HG02623 (cell line): ENCODE measurements at regions not wholly inside any gene's neighbourhood (a gene's known extent, or its start where the extent isn't known, plus 50 kb on each side); places are given as distances from the start of the nearest gene placed in this dataset.

ENCODE experiments used
- ATAC-seq: cut with Tn5 transposase; IDR thresholded peaks from one replicate; pipeline ENCODE4 v1.9.1; 2021; ENCODE audit warnings: moderate library complexity; ENCODE audit not compliant: unreplicated experiment

DNA sequence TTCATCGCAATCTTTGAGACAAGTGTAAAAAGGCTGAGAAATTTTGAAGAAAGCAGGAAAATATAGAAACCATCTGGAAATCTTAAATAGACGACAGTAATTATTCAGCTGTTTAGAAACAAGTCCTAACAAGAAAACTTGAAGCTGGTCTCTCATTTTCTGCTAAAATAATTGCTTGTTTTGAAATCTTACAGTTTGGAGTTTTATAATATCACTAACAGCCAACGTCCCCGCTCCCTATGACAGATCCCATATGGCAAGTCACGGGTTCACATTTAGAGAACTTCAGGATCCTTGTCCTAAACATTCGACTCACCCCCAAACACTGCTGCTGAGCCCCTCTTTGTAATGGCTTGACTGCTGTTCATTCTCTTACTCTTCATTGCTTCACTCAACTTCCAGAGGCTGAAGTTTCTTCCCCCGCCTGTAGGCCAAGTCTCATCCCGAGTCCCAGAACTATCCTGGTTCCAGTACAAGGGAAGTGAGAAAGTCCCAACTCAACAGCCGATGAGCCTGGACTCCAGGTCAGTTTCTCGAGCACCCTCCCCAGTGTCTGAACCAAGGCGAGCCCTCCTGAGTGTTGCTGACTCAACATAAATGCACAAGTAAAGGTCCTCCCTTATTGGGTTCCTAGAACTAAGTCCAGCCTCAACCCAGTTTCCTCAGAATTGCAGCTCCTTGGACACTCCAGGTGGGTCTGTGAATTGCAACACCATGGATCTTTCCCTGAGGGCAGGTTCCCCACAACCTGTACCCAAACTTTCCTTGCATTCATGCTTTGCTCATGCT lies 93.4 kb upstream of the BACE2 start:
- no peak for ATAC-seq

DNA sequence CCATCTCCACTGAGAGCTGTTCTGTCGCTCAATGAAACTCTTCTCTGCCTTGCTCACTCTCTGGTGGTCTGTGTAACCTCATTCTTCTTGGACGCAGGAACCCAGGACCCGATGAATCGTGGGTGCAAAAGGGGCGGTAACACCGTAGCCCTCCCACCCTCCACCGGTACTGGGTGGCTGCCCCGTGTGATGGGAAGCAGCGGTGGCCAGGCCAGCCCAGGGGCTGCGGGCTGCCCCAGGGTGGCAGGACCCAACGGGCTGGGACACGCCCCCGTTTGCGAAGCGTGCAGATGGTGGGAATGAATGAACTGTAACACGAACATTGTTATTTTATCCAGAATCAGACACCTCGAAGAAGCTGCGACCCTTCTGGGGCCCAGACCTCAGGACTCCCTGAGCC lies 92.3 kb upstream of the BACE2 start:
- ATAC-seq: no peak

DNA sequence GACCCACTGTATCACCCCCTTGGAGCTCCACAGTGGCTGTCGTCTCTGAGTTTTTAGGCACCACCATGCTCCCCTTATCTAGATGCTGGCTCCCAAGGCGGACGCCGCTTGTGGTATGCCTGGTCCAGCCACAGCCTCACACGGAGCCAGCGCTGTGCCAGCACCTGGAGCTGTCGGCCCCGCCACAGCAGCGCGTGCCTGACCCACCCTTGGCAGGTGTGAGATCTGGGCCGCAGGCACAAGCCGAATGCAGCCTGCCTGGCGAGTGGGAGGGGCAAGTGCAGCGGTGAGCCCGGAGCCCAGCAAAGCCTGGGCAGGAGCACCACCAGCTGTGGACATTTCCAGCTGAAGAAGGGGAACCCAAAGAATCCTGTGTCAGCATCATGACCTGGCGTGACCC lies 91.9 kb upstream of the BACE2 start:
- ATAC-seq: no peak

DNA sequence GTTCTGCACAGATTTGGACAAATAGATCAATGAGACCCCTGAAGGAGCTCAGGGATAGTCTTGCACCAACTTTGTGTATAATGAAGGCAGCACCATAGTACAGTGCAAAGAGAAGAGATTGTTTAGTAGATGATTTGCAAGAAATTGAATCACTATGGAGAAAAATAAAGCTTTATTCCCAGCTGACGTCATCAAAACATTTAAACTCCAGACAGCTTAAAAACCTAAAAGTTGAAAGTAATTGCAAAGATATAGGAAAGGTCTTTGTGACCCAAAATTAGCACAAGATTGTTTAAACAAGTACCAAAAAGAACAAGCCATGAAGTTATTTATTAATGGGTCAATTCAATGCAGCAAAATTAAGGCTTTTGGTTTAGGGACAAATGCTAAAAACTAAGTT lies 88.8 kb upstream of the BACE2 start:
- no peak for ATAC-seq

DNA sequence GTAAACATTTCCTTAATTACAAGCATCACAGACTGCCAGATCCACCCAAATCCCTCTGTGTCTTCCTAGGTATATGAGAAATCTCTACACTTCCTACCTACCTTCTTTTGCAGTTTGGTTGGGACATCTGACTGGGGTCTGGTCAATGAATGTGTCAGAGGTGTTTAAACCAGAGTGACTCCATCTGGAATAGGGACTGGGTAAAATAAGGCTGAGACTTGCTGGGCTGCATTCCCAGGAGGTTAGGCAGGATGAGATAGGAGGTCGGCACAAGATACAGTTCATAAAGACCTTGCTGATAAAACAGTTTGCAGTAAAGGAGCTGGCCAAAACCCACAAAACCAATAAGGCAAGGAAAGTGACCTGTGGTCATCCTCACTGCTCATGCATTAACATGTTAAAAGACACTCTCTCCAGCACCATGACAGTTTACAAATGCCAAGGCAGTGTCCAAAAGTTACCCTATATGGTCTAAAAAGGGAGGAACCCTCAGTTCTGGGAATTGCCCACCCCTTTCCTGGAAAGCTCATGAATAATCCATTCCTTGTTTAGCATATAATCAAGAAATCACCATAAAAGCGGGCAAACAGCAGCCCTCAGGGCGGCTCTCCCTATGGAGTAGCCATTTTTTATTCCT lies 87.4 kb upstream of the BACE2 start:
- ATAC-seq: no peak

DNA sequence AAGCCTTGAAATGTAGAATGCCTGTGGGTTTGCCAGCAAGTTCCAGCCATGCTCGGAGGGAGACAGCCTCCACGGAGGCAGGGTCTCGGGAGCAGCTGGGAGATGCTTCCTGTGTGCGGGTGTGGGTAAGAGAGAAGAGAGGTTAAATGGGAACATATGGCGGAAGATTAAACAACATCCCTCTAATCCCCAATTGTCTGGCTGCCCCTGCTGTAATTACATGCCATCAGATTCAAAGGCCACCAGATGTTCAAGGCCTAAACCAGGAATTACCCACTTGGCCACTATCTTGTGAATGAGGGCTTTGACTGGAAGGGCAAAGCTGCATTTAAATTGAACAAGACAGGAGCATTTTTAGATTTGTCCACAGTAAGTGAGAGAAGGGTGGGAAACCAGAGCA lies 81.4 kb upstream of the BACE2 start:
- ATAC-seq: no peak

DNA sequence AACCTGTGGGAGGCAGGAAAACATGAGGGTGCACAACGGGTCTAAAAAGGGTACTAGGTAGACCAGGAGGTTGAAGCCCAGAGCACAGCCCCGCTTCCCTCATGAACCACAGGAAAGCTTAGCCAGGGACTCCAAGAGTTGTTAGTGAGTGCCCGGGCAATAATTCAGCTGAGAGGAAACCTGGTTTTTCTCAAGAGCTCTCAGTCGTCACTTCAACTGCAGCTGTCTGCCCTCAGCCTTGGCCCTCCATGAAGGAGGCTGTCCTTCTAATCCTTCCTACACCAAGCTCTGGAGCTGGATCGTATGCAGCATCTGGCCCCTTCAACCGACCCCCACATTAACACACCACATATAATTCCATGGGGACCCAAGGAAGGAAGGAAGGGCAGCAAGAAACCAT lies 77.0 kb upstream of the BACE2 start:
- no peak for ATAC-seq

DNA sequence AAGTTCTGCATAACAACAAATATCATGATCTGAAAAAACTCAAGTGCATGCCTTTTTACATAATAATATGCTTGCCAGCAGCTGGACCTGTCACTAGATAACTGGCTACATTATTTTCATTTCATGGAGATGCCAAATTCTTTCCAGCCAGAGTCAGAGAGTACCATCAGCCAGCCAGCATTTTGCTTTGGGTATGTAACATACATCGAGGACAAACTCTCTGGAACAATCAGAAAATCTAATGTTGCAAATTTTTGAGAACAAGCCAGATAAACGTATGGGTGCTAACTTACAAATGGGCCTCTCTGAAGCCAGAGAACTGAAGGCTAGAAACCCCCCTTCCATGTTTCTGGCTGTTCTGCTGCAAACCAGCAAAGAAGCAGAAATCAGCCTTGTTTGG lies 76.3 kb upstream of the BACE2 start:
- no peak for ATAC-seq

DNA sequence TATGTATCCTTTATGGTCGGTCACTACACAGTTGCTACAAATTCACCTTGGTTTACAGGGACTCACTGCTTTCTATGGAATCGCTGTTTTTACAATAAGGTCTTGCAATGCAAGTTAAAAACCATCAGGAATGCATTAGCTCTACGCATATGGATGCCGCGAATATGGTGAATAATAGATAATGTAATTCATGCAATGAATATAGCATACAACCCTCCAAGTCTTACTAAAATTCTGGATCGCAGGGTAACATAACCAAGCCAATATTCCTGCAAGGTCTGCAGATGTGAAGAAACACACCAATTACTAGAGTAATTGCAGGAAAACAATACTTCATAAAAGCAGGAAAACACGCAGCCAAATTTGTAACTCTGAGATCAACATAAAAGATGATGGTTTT lies 75.6 kb upstream of the BACE2 start:
- no peak for ATAC-seq

DNA sequence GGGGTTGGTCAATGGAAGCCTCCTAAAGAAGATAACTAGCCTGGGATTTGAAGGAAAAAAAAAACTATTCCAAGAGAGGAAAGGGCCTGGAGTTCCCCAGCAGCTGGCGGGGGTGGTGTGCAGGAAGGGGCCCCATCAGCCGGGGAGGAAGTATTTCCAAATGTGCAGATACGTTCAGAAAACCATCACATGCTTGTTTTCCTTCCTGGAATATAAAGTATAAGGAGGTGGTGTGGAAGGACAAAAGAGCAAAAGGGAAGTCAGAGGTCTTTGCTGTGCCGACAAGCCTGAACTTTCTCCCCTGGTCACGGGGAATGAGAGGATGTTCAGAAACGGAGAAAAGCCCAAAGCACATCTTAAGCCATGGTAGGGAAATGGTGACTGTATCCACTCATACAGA lies 72.0 kb upstream of the BACE2 start:
- no peak for ATAC-seq

DNA sequence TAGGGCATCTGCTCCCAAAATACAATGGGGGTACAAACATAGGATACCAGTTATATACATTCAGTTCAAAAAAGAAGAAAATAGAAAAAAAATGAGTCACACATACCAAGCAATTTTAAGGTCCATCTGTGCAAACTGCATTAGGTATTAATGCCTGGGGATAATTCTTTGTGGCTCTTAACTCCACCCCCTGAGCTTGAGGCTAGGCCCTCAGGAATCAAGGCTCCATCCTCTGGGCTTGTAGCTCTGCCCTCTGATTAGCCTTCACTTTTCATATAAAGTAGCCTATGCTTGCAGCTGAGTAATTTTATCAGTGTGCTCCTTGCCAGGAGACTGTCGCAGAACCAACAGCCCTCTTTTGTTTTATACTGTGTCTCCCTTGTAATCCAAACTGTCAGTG lies 69.9 kb upstream of the BACE2 start:
- no peak for ATAC-seq

DNA sequence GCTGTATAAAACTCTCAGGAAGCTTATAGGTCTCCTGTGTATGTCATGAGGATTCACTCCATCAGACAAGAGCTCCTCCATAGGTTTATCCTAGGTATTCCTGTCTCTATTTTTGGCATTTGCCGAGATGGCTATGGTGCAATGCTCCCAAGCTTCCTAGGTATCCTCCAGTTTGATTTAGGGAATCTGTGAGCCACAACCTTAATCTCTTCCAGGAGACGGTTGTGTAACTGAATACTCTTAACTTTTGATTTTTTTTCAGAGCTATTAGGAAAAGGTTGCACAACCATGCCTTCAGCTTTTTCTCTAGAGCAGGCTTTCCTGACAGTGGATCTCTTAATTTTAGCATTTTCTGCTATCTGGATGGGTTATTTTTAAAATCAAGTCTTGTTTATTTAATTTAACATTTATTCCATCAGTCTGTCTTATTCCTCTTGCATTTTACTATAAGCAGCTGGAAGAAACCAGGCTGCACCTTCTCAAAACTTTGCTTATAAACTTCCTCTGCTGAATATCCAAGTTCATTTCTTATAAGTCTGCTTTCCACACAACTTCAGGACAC lies 69.4 kb upstream of the BACE2 start:
- no peak for ATAC-seq

DNA sequence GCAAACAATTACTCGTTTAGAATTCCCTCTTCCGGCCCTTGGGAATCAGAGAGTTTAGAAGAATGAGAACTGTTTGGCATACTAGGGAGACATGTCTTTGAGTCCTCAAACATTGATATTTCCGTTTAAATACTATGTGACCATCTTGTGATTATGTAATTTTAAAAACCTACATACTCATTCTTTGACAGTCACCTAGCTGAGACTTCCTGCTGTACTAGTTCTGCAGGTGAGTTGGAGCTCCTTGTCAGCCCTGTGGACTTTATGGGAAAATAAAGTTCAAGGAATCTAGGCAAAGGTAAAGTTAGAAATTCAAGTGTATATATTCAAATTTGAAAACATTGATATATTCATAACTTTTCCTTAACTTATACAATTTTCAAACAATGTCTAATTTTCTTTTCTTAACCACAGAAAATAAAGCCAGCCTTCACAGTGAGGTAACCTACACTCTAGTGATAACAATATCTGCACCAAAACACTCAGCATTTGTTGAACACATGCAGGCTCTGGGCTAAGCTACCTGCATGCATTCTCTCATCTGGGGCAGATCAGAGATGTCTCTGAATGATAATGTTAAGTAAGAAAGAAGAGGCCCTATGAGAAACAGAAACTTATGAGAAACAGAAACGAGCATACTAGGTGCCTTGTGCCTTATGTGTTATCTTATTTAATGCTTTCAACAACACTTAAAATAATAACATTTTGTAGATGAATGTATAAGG lies 67.0 kb upstream of the BACE2 start:
- no peak for ATAC-seq

DNA sequence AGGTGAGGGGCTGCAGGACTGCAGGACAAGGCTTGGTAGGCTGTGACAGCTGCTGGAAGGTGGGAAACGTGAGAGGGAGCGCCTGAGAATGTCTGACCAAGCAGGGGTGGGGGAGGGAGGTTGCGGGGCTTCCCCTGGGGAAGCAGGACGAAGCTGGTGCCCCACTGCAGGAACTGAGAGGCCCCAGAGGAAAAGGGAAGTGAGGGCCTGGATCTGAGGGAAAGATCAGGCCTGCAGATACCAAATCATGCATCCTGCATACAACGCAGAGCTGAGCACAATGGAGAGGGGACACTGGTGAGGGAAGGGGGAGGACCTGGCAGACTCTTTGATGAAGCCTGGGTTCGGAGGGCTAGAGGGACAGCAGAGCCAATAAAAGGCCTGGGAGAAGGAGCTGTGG lies 65.7 kb upstream of the BACE2 start:
- no peak for ATAC-seq

DNA sequence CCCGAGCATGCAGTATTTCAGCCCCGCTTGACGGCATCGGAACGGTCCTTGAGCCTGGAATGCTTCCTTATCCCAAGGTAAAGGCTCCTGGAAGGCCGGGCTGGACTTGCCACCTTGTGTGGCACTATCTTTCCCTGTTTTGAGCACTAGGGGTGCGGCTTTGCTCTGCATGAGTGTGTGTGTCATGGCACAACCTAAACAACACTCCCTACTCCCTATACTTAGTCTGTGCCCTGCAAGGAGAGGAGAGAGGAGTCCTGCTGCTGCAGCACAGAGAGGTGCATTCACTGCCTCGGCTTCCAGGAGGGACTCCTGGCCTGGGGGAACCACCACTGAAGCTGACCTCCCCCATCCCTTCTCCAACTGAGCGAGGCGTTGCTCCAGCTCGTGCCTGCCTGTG lies 60.4 kb upstream of the BACE2 start:
- no peak for ATAC-seq

DNA sequence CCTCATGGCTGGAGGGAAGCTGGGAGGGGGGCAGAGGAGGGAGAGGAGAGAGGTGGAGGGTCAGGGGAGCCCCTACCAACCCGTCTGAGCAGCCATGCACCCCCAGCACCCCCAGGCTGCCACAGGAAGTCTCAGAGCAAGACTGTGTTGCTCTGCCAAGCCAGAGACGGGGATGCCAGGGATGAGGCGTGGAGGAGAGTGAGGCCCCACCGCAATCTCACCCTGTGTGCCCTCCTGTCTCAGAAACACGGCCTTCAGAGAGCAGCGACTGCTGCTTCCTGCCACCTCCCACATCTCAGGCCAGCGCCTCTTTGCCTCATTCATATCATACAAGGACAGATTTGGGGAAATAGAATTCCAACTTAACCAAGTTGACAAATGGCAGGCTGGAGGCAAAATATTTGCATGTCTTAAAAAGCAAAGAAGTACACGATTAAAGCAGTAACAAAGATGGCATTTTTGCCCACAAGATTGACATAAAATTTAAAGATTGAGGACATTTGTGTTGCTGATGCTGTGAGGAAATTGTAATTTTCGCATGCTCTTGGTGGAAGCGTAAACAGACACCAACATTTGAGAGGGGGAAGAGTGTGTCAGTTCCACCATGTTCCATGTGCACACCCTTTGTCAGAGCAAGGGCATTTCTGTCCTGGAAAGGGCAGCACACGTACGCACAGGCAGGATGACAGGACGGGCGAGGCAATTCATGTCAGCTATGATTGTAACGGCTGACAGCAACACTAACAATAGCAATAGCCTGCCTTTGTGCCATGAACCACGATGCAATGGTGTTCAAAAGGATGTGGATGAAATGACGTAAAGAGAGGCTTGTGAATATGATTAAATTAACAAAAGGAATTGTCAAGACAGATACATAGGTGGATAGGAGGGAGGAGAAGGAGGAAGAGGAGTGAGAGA lies 59.0 kb upstream of the BACE2 start:
- ATAC-seq: no peak

DNA sequence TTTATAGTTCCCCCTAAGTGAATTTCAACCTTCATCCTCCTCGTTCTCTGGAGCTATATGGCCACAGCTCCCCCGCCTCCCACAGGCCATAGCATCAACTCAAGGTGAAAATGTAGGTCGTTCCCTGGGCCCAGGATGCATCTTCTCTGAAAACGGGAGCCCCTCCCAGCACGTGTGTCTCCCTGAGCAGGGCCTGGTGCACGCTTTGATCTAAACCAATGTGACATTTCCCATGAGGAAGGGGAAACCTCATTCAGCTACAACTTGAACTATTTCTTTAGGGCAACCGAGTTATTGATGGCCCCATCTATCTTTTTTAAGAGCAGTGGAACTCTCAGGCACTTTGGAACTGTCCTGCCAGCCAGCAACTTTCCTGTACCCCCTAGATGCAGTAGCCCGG lies 57.8 kb upstream of the BACE2 start:
- ATAC-seq: no peak

DNA sequence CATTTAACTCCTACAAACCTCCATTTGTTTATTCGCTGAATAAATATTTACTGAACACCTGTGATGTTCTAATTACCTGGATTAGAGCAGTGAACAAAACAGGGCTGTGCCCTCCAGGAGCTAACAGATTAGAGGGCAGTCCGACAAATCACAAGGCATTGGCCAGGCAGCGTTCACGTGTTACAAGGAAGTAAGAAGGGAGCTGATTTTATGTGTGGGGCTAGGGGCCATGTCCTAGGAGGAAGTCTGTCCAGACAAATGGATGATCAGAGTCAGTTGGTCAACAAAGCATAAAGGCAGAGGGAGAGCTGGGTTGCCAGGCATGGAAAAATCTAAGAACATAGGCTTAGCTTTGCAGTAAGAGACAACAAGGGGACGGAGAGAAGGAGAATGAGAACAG lies 57.3 kb upstream of the BACE2 start:
- ATAC-seq: no peak

DNA sequence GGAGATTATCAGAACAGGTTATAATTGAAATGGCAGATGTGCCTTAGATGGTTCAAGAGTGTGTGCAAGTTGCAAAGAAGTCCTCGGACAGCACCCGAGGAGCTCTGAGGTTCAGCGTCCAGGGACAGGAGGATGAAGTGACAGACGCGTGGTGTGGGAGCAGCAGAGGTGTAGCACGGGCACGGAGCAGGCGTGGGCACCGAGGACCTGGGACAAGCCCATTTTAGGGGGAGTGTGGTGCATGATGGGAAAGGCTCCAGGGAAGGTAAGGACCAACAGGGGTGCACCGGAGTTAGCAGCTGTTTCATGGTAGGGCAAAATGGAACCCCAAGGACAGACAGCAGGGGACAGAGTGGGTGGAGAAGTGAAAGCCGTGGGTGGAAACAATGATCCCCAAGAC lies 56.3 kb upstream of the BACE2 start:
- ATAC-seq: no peak

DNA sequence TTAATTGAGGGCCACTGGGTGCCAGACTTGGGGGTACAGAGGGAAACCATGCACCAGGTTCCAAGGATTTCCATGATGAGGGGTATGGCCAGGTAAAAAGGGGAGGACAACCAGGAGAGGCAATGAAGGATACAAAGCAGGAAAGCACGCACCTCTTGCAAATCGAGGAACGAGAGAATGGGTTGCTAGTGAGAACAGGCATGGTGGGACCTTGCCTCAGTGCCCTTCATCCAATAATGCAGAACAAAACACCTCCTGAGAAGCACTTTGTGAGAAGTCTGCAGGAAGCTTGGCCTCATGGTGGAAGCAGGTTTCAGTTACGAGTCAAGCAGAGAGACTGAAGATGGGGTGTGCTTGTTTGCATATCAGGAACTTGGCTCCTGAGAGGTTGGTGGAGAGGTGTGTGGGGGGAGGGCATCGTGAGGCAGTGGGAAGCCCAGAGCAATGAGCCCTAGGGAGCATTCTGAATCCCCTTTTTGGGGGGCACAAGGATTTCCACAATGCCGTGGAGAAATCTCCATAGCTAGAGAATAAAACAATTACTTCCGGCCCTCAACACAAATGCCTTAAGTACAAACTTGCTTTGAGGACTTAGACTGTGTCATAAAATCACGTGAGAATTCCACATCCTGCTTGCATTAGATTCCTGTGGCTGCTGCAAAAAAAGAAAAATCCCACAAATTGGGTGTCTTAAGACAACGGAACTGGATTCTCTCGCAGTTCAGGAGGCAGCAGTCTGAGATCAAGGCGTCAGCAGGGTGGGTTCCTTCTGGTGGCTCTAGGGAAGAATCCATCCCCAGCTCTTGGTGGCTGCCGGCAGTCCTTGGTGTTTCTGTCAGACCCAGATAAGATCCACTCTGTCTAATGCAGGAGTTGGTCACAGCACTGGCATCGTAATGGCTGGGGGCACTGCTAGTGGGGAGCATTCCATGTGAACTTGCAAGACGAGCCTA lies 54.9 kb upstream of the BACE2 start:
- no peak for ATAC-seq
